ENCODE measurements at regions not wholly inside any gene's neighbourhood (a gene's known extent, or its start where the extent isn't known, plus 50 kb on each side); places are given as distances from the start of the nearest gene placed in this dataset.

DNA sequence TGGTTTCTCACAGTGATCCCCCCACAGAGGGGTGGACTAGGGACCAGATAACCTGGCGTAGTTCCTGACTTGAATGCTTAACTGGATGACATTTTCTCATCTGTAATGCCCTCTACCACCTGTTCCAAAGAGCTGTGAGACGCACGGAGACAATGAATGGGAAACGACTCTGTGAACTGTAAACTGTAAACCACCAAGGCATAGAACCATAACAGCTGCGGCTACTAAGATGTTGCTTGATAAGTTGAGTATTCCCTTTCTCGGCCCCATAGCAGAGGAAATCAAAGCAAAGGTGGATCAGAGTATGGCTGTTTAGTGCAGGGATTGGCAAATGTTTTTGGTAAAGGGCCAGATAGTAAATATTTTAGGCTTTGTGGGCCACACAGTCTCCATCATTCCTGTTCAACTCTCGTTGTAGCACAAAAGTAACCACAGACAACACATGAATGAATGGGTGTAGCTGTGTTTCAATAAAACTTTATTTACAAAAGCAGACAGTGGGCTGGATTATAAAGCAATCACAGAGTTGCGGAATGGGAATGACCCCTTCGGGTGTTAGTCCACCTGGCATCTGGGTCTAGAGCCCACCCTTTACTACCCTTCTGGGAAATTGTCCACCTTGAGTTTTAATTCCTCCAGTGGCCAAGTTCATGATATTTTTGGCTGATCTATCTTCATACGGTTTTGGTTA is 315.2 kb downstream of the RPS6KC1 start:
- TF ChIP-seq, protein P1, sequence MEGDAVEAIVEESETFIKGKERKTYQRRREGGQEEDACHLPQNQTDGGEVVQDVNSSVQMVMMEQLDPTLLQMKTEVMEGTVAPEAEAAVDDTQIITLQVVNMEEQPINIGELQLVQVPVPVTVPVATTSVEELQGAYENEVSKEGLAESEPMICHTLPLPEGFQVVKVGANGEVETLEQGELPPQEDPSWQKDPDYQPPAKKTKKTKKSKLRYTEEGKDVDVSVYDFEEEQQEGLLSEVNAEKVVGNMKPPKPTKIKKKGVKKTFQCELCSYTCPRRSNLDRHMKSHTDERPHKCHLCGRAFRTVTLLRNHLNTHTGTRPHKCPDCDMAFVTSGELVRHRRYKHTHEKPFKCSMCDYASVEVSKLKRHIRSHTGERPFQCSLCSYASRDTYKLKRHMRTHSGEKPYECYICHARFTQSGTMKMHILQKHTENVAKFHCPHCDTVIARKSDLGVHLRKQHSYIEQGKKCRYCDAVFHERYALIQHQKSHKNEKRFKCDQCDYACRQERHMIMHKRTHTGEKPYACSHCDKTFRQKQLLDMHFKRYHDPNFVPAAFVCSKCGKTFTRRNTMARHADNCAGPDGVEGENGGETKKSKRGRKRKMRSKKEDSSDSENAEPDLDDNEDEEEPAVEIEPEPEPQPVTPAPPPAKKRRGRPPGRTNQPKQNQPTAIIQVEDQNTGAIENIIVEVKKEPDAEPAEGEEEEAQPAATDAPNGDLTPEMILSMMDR (IDR thresholded peaks at IDR 0.05) = no peak
- no peaks in the 10 kb centered on the region for H3K4me1 Mint-ChIP-seq (ENCODE audit: low read depth)
- DNase-seq (ENCODE audit: low spot score) = no peak
- H3K9me3 Mint-ChIP-seq (ENCODE audit: low read depth) = no peaks in the 10 kb centered on the region
- H3K27ac Mint-ChIP-seq (ENCODE audit: unreplicated experiment) = no peak overlapping the region
- no peaks in the 10 kb centered on the region for H3K27me3 Mint-ChIP-seq (ENCODE audit: low read depth)
- H3K4me3 Mint-ChIP-seq (ENCODE audit: unreplicated experiment) = no peak overlapping the region
- peaks cover 2% of the 10 kb centered on the region for H3K36me3 Mint-ChIP-seq (ENCODE audit: low read depth)

DNA sequence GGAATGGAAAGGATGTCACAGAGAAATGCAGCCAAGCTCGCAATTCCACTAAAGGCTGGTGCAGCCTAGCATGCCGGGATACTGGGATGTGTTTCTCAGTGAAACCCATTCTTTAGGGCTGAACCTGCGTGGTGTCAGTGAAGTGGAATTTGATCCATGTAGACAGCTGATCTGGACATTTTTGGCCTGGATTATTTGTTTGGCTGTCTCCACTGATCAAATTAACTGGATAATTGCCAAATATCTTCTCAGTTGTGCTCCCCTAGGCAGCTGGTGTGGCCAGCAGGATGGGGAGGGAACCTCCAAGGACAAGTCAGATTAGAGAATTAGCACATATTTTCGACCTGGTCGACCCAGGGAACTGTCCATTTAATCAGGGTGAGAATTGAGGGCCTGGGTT is 318.4 kb downstream of the RPS6KC1 start:
- no peaks in the 10 kb centered on the region for H3K27me3 Mint-ChIP-seq (ENCODE audit: low read depth)
- H3K36me3 Mint-ChIP-seq (ENCODE audit: low read depth) = no peaks in the 10 kb centered on the region
- H3K4me3 Mint-ChIP-seq (ENCODE audit: unreplicated experiment) = no peak overlapping the region
- TF ChIP-seq, protein P1 (IDR thresholded peaks at IDR 0.05) = no peak
- no peaks in the 10 kb centered on the region for H3K4me1 Mint-ChIP-seq (ENCODE audit: low read depth)
- no peak overlapping the region for H3K27ac Mint-ChIP-seq (ENCODE audit: unreplicated experiment)
- H3K9me3 Mint-ChIP-seq (ENCODE audit: low read depth) = no peaks in the 10 kb centered on the region
- no peak for DNase-seq (ENCODE audit: low spot score)

DNA sequence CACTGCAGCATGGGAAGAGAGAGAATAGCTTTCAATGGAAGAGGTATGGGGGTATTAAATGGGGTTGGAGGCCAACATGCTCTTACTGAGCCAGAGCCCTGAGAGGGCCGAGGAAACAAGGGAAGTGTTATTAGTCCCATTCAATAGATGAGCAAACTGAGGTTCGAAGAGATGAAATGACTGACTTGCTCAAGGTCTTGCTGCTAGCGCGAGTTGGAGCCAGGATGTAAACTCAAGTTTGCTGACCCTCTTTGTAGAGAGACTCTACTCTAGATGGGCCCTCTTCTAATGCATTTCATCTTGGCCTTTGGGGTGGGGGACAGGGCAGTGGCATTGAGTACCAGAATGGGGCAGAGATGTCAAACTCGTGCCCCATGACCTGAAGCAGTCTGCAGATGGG is 319.5 kb downstream of the RPS6KC1 start:
- H3K27me3 Mint-ChIP-seq (ENCODE audit: low read depth) = no peaks in the 10 kb centered on the region
- DNase-seq (ENCODE audit: low spot score) = no peak
- TF ChIP-seq, protein P1 (IDR thresholded peaks at IDR 0.05) = no peak
- no peaks in the 10 kb centered on the region for H3K4me1 Mint-ChIP-seq (ENCODE audit: low read depth)
- no peaks in the 10 kb centered on the region for H3K36me3 Mint-ChIP-seq (ENCODE audit: low read depth)
- H3K4me3 Mint-ChIP-seq (ENCODE audit: unreplicated experiment) = no peak overlapping the region
- H3K27ac Mint-ChIP-seq (ENCODE audit: unreplicated experiment) = no peak overlapping the region
- no peaks in the 10 kb centered on the region for H3K9me3 Mint-ChIP-seq (ENCODE audit: low read depth)

DNA sequence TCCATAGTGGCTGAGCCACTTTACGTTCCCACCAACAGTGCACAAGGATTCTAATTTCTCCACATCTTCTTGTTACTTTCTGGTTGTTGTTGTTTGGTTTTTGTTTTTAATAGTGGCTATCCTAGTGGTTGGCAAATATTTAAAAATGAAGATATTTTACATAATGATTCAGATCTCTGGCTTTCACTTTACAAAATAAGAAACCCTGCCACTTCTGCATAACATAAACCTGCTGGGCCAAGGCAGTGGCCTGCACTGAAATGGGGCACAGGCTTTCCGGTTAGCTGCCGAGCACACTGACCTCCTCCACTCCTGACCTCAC is 320.4 kb downstream of the RPS6KC1 start:
- no peak overlapping the region for H3K4me3 Mint-ChIP-seq (ENCODE audit: unreplicated experiment)
- TF ChIP-seq, protein P1 (IDR thresholded peaks at IDR 0.05) = no peak
- no peak for DNase-seq (ENCODE audit: low spot score)
- no peaks in the 10 kb centered on the region for H3K27me3 Mint-ChIP-seq (ENCODE audit: low read depth)
- H3K4me1 Mint-ChIP-seq (ENCODE audit: low read depth) = no peaks in the 10 kb centered on the region
- no peaks in the 10 kb centered on the region for H3K36me3 Mint-ChIP-seq (ENCODE audit: low read depth)
- H3K27ac Mint-ChIP-seq (ENCODE audit: unreplicated experiment) = no peak overlapping the region
- no peaks in the 10 kb centered on the region for H3K9me3 Mint-ChIP-seq (ENCODE audit: low read depth)

DNA sequence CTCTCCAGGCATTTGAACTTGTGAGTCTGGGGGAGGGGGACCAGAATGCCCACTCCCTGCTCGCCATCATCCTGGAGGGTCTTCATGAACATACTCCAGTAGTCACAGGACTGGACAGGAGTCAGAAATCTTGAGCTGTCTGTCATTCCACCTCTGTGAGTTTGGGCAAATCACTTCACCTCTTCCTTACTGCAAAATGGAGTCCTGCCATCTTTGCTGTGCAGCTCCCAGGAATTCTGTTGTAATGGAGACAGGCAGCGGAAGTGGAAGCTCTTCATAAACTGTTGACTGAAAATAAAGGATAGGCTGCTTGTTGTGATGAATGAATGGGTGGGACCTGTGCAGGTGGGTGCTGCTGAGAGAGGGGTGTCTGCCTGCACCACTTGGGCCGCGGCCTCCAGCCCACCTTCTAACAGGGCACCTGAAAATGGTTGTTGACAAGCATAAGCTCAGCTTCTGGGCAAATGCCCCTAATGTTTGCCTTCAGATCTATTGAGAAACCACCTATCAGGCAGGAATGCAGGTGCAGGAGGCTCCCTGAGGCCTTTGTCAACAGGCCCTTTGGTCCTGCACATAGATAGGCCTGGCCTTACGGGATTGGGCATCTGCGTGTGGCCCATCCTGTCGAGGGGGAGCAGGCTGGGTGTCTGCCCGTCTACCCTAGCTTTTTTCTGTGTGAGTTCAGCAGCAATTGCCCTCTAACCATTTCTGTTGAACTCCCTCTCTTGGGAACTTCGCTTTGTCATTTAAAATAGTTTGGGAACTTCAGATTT is 321.0 kb downstream of the RPS6KC1 start:
- Mint-ChIP-seq H3K4me3 (ENCODE audit: unreplicated experiment) (no peak overlapping the region), H3K4me1 (ENCODE audit: low read depth) (peaks cover 5% of the 10 kb centered on the region), H3K27me3 (ENCODE audit: low read depth) (no peaks in the 10 kb centered on the region), H3K27ac (ENCODE audit: unreplicated experiment) (no peak overlapping the region), H3K9me3 (ENCODE audit: low read depth) (no peaks in the 10 kb centered on the region), H3K36me3 (ENCODE audit: low read depth) (no peaks in the 10 kb centered on the region)
- DNase-seq (ENCODE audit: low spot score) = no peak
- TF ChIP-seq, protein P1 (IDR thresholded peaks at IDR 0.05) = no peak
